HepG2 (cell line): ENCODE measurements at regions not wholly inside any gene's neighbourhood (a gene's known extent, or its start where the extent isn't known, plus 50 kb on each side); places are given as distances from the start of the nearest gene placed in this dataset.

Experiments used
- ATF3 ChIP-seq: sonication (generic); formaldehyde crosslinking; IDR thresholded peaks from 2 replicates; pipeline ENCODE4 v1.4.0; 2020; ENCODE audit warnings: missing genetic modification reagents
- CBX5 ChIP-seq: sonication (generic); formaldehyde crosslinking; IDR thresholded peaks from 2 replicates; pipeline ENCODE4 v1.4.0; 2020; ENCODE audit warnings: missing genetic modification reagents, borderline replicate concordance
- CTCF ChIP-seq: sonication (generic); formaldehyde crosslinking; IDR thresholded peaks from 2 replicates; pipeline ENCODE4 v1.5.0; 2020; ENCODE audit warnings: mild to moderate bottlenecking, missing genetic modification reagents, moderate library complexity
- ELF4 ChIP-seq: sonication (generic); formaldehyde crosslinking; IDR thresholded peaks from 2 replicates; pipeline ENCODE4 v1.5.0; 2020; ENCODE audit warnings: missing genetic modification reagents, mild to moderate bottlenecking, moderate library complexity, borderline replicate concordance
- ETV6 ChIP-seq: sonication (generic); formaldehyde crosslinking; conservative IDR thresholded peaks from 2 replicates; pipeline ENCODE4 v1.4.0; 2020; ENCODE audit warnings: missing genetic modification reagents
- FOSL1 ChIP-seq: sonication (generic); formaldehyde crosslinking; IDR thresholded peaks from 2 replicates; pipeline ENCODE4 v1.9.0; 2021; ENCODE audit warnings: missing genetic modification reagents, borderline replicate concordance
- GABPB1 ChIP-seq: IDR thresholded peaks from 2 replicates; pipeline ENCODE4 v1.6.1; 2016; ENCODE audit warnings: mild to moderate bottlenecking, missing genetic modification reagents, moderate library complexity, missing compliant biosample characterization
- MEIS2 ChIP-seq: sonication (generic); formaldehyde crosslinking; IDR thresholded peaks from 2 replicates; pipeline ENCODE4 v1.9.0; 2021; ENCODE audit warnings: mild to moderate bottlenecking, missing genetic modification reagents
- NFRKB ChIP-seq: fragments of 450-650 bp; IDR thresholded peaks from 2 replicates; pipeline ENCODE4 v1.6.1; 2017
- NFYB ChIP-seq: sonication (generic); formaldehyde crosslinking; IDR thresholded peaks from 2 replicates; pipeline ENCODE4 v1.4.0; 2020; ENCODE audit warnings: missing genetic modification reagents
- NR2F6 ChIP-seq, 2 experiments: IDR thresholded peaks; 2 replicates each; pipeline ENCODE4 v1.6.1; 2016; ENCODE audit warnings: antibody characterized with exemption in 1 of 2, mild to moderate bottlenecking in 1 of 2
- POLR2A ChIP-seq, 2 experiments: IDR thresholded peaks; 2 replicates each; pipeline ENCODE4 v1.6.1; 2011; ENCODE audit warnings: low read depth in 2 of 2, low read length in 2 of 2, mild to moderate bottlenecking in 1 of 2, moderate library complexity in 1 of 2; ENCODE audit not compliant: insufficient read depth in 1 of 2
- POLR2AphosphoS5 ChIP-seq: IDR thresholded peaks from 2 replicates; pipeline ENCODE4 v1.6.1; 2012; ENCODE audit warnings: low read depth, low read length
- SP2 ChIP-seq: sonication (generic); formaldehyde crosslinking; IDR thresholded peaks from 2 replicates; pipeline ENCODE4 v1.5.1; 2020; ENCODE audit warnings: mild to moderate bottlenecking, missing genetic modification reagents

- TF ChIP-seq ELF4 (CRISPR knock-in tag) (no peak), GABPB1 (CRISPR knock-in tag) (no peak), NFYB (CRISPR knock-in tag) (no peak), POLR2A (IDR thresholded peaks at IDR 0.05; ENCODE audit: insufficient read depth in 1 of 2, low read depth in 2 of 2, low read length in 2 of 2) (no peak), ATF3 (CRISPR knock-in tag) (no peak), CTCF (CRISPR knock-in tag) (no peak), NR2F6 (IDR thresholded peaks at IDR 0.05) (no peak), NR2F6 (CRISPR knock-in tag; IDR thresholded peaks at IDR 0.05) (no peak), ETV6 (CRISPR knock-in tag) (no peak), CBX5 (CRISPR knock-in tag) (no peak), SP2 (CRISPR knock-in tag) (no peak), POLR2AphosphoS5 (no peak), NFRKB (no peak), MEIS2 (no peak), FOSL1 (CRISPR knock-in tag) (no peak)
Observed at GRCh38 chr4:24464566-24464965, 119.8 kb downstream of the DHX15 start.
